Daoy (cell line): ENCODE measurements at regions not wholly inside any gene's neighbourhood (a gene's known extent, or its start where the extent isn't known, plus 50 kb on each side); places are given as distances from the start of the nearest gene placed in this dataset.

Experiments used
- DNase-seq: peaks from one replicate; pipeline ENCODE4 v3.0.0-alpha.2; 2015; ENCODE audit warnings: low read depth

DNA sequence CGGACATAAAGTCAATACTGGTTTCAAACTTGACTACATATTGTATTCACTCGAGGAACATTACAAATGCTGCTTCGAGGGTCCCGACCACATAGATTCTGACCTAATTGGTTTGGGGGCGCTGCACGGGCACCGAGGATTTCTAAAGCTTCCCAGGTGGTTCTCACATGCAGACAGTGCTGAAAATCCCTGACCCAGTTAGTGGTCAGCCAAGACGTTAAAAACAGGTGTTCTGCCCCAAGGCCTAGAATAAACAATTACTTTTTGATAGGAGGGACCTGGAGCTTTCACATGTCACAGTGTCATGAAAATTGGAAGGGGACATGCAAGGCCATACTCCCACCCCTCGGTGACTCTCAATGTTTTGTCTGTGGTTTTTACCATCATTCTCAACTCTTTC lies 368.9 kb downstream of the RNF144A start:
- DNase-seq, result no peak

DNA sequence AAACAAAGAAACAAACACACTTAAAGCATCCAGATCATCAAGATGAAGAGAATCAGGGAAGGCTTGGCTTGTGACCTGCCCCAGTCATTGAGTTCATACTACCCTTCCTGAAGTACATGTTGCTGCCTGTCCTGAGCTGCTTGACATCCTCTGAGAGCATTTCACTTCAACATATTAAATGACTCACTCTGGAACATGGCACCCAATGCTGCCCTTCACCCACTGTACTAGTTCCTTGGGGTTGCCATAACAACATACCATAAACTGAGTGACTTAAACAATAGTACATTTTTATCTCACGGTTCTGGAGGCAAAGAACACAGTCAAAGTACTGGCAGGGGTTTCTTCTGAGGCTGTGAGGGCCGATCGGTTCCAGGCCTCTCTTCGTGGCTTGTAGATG lies 371.3 kb downstream of the RNF144A start:
- no peak for DNase-seq

DNA sequence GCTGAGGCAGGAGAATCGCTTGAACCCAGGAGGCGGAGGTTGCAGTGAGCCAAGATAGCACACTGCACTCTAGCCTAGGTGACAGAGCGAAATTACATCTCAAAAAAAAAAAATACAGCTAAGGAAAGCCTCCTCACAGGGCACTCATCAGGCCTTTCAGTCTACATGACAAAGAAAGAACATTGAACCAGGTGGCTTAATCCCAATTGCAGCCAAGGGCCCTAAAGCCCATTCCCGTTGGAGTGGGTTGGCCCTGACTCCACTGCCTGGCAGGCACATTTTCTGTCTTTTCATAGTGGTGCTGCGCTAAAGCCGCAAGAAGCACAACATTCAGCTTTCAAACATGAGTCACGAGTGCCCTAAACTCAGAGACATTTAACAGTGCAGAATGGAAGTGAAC lies 372.5 kb downstream of the RNF144A start:
- DNase-seq, result no peak

DNA sequence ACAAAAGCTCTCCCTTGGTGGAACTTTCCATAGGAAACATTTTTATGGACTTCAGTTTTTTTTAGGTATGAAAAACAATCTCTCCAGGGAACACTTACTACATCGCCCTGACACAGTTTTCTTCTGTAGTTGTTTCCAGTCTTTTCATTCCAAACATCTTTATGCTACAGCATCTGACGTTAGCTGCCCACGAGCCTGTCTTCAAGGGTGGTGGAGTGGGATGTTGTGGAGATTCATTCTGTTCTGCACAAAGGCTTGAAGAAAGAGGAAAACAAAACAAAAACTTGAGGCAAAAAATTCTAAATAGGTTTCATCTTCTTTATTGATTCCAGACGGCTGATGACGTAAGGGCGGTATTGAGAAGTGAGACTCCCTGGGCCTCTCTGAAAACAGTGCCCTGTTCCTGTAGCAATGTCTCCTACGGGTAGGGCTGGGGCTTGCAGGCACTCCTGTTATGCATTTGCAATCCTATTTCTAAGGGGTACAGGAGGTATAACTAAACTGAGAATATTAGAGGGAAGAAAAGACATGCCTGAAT lies 375.0 kb downstream of the RNF144A start:
- DNase-seq, result no peak

DNA sequence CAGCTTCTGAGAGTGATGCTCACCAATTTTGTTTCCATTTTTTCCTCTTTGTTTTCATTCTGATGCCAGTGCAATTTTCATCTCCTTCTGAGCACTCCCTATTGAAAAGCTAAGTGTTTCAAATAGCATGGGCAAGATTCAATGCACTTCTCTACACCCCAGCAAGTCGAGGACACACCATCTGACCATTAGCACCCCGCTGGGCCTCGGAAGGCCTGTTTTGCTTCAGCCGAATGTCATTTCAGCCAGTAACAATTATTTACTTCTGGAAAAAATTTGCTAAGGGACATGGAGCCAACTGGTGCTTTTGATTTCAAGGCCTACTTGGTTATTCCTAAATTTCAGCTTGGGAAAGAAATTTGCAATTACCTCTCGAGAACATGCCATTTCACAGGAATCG lies 392.4 kb downstream of the RNF144A start:
- DNase-seq, result no peak

DNA sequence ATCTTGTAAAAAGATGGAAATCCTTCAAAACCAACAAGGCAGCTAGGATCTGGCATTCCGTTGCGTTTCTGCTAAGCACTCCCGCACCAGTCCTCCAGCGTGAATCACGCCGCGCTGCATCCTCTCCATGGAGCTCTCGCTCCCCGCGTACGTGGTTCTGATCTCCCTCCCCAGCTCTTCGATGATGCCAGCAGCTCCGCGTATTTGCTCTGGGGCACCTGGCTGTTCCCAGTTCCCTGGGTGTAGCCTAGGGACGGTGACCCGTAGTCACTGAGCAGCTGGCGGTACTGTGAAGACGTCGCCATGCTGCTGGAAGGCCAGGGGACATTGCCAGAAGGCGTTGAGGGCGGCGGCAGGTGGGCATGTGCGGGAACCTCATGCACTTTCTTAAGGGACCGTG lies 407.5 kb downstream of the RNF144A start:
- DNase-seq, result no peak

DNA sequence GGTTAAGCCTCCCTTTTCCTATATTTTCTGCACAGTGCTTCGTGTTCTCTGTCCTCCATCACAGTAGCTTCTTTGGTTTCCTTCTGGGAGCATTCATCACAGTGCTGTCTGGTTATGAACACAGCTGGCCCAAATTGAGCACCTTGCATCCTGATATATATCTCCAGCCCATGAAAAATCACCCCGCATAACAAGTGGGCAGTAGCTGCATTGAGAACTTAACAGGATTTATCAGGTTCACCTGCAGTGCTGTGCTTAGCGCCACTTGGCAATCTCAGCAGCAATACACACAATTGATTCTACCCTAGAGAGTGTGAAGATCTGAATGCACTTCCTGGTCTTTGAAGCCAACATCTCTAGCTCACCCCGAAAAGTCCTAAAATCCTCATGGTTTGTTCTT lies 408.0 kb downstream of the RNF144A start:
- DNase-seq, result no peak

DNA sequence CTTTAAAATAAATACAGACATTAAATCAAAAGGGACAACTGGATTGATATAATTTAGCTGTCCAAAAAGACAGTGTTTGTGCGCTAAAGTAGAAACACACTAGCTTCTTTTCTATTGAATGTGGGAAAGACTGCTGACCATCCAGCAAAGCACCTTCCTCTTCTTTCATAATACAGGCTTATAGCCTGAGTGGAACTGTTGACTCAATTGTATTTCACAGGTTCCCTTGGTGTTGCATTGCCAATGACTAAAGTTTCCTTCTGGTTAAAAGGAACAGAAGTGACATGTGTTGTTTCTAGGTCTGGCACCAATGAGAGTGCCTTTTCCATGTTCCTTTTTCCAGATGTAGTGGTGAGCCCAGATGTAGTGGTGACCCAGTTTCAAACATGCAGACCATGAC lies 412.3 kb downstream of the RNF144A start:
- DNase-seq, result no peak

DNA sequence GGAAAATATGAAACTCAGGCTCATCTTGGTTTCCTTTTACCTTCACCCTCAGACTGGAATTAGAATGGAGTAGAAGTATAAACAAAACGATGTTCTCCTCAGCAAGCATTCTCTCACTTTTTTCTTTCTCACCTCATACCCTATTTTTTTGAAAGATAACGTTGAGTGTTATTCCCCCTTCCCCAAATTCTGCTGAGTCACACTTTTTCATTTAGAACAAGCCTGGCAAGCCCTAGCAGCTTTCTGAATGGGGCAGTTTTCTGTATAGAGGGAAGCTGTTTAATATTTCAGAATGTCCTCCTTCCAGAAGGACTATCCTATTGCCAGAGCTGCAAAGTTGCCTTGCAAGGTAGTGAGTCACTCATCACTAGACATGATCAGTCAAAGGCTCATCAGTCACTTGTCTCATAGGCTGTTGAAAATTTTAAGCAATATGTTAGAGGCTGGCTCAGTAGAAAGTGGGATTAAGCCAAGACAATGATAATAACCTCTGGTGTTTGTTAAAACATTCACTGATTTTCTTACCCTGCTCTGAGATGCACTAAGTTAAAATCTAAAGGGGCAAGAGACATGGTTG lies 416.1 kb downstream of the RNF144A start:
- no peak for DNase-seq

DNA sequence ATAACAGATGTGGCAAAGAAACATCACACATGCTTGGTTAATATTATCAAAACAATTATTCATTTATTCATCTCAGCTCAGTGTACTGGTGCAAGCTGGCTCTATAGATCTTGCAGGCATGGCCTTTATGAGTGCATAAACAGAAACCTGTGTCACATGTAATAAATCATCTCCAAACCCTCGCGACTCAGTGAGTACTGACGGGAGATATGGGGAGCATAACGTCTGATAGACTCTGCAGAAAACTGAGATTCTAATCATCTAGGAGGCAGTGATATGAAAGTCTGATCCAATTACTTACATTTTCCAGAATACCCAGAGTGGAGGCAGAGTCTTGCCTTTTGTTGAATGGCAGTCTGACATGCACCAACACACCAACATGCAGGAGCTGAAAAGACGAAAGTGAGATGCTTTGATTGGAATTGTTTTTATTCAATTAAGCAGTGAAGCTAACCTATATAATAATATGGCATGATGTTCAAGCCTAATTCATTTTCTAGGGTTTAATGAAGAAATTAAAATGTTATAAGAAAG lies 416.8 kb downstream of the RNF144A start:
- DNase-seq, result no peak

DNA sequence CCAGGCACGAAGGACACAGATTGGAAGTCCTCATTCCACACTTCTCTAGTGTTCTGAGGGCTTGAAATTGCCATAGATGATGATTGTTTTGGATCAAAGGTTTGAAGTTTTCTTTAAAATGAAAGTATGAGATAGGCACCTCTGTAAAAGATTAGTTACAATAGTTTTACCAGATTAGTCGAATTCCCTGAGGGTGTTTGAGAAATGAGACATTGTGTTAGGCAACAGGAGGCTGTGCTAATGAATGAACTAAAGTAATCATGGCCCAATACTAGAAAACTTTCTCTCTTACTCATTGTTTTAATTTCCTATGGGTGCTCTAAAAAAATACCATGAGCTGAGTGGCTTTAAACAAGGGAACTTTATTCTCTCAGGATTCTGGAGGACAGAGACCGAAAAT lies 421.7 kb downstream of the RNF144A start:
- DNase-seq, result no peak

DNA sequence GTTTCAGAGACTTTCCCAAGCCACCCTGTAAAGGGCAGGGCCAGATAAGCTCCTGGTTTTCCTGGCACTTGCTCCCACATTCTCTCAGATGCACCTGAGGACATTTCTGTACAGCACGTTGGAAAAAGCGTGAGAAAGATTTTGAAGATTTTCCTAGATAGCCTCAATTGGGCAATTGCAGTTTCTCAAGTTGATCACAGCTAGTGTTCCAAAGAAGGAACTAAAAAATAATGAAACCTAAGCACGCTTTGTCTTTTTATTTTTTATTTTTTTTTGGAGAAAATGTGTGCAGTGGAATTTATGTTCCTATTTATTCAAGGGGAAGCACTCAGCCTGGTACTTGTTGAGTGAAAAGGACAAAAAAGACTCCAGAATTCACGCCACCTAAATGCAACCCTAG lies 429.1 kb downstream of the RNF144A start:
- no peak for DNase-seq

DNA sequence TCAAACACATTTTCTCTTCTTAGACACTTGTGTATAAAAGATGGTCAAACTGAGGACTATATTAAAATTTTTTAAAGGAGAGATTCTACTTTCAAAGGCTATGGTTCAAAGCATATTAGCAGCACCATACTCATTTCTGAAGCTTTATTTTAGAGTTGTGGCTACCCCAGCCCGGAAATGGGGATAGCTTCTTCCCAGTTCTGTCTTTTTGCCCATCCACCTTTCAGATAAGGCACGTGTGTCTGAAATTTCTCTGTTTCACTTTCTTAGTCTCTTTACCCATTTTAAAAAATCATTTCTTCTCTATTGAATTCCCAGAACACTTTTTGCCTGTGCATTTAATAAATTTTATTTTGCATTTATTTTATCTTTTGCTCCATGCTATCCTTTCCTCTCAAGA lies 431.5 kb downstream of the RNF144A start:
- no peak for DNase-seq

DNA sequence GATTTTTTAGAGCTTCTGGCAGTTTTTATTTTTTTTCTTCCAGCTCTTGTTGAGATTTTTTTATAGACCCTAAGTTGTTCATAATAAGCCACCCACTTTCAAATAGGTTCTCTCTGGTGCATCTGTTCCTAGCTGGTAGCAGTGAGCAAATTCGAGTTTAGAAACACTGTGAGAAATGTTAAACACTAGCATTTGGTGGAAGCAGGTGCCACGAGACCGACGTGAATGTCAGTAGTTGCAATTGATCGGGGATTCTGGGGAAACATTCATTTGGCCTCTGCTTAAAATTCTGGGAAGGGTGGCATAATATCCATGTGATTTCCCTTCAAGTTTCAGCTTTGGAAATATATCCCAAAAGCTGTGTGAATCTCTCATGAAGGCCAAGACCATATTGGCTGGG lies 435.0 kb downstream of the RNF144A start:
- DNase-seq, result no peak

DNA sequence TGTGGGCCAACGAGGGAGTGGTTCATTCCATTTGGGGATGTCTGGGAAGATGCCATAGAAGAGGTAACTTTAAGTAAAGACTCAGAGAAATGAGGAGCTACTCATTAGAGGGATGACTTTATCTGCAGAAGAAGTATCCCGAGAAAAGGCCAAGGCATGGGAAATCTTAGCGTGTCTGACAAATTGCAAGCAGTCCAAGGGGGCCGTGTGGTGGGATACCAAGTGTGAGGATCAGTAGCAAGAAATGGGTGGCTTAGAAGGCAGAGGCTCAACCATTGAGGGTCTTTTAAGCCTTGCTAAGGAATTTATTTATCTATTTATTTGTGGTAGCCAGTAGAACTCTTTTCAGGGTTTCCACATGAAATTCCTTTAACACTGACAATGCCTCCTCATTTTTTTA lies 436.4 kb downstream of the RNF144A start:
- DNase-seq, result no peak

DNA sequence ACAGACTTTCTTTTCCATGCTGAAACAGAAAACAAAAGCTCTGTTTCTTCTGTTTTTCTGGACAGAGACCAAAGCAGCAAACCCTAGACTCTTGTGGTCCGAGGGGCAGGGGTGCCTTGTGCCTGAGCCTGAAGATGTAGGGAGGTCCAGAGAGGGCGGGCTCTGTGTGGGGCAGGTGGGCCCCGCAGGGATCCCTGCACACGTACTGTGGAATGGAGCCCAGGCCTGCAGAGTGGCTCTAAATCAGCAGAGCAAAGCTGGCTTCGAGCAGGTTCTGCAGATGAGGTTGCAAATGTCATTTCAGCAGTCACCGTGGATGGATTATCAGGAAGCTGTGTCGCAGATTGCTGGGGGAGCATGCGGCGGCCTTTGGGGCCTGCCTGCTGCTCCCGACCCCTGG lies 438.6 kb downstream of the RNF144A start:
- DNase-seq, result no peak

DNA sequence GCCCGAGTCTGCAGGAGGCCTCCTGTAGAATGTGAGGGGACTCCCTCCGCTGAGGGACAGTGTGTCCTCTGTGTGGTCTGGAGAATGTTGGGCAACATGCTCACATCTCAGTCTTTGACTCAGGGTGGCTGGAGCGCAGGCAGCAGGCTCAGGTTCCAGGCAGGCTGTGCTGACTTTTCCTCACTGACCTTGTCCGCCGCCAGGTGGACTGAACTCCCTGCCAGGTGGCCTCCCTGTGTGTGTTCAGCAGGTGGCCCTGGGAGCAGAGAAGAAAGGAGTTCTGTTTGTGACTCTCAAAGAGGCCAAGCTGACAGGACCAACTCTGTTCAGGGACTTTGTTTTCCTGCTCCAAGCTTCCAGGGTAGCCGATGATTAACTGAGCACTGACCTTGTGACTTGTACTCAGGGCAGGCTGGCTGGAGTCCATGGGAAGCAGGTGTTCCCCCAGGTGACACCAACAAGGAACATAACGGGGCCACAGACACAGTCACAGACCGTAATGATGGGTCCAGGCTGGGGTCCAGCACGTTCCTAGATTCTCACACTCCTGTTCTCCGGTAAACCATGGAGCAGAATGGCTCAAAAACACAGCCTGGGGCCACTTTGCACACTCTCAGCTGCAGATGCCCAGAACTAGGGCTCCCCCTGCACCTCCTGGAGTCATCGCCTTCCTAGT lies 439.8 kb downstream of the RNF144A start:
- no peak for DNase-seq

DNA sequence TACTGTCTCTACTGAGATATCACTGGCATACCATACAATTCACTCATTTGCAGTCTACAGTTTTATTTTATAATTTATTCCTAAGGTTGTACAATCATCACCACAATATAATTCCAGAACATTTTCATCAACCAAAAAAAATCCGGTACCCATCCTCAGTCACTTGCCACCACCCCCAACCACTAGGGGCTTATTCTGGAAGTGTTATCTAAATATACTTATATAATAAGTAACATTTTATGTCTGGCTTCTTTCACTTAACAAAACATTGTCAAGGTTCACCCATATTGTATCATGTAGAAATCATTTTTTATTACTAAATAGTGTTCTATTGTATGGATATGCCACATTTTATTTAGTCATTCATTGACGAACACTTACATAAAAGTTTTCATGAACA lies 440.8 kb downstream of the RNF144A start:
- DNase-seq, result no peak

DNA sequence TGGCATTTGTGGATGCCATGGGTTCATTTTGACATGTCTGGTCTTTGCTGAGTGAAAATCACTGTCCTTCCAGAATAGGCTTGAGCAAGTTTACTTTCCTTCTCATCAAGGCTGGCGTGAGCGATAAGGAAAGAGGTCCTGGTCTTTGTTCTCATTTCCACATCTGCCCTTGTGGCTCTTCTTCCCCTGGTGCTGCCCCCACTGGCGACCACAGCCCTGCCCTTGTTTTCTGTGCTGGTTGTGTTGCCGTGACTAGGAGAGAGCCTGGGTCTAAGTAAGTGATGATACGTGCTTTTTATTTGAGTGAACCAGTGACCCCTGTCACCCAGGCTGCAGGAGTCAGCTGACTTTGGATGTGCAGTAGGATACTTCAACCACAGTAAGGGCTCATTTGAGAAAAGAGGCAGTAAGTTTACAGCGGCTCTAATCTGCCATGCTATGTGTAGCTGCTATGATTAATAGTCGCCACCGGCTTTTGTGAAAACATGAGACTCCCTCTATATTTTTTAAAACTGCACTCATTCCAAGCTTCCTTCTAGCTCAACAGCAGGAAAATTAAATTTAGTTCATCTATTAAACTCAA lies 441.7 kb downstream of the RNF144A start:
- no peak for DNase-seq

DNA sequence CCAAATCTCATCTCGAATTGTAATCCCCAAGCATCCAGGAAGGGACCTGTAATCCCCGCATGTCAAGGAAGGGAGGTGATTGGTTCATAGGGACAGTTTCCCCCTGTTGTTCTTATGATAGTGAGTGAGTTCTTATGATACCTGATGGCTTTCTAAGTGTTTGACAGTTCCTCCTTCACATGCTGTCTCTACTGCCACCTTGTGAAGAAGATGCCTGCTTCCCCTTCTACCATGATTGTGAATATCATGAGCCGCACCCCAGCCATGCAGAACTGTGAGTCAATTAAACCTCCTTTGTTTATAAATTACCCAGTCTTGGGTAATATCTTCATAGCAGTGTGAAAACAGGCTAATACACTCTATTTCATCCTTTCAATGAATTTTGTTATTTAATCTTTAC lies 446.7 kb downstream of the RNF144A start:
- no peak for DNase-seq

DNA sequence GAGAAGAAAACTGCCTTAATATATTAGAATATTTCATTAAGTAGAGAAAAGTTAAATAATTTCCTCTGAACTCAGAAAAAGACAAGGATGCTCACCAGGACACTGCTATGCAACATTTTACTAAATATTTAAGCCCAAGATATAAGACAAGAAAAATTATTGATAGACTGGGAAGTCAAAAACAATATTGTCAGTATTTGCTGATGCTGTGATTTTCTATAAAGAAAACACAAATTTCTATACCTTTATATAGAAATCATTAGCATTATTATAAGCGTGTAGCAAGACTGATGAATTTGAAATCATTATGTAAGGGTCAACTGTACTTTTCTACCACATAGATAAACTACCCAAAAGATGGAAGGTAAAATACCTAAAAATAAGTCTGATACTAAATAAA lies 451.0 kb downstream of the RNF144A start:
- DNase-seq, result no peak

DNA sequence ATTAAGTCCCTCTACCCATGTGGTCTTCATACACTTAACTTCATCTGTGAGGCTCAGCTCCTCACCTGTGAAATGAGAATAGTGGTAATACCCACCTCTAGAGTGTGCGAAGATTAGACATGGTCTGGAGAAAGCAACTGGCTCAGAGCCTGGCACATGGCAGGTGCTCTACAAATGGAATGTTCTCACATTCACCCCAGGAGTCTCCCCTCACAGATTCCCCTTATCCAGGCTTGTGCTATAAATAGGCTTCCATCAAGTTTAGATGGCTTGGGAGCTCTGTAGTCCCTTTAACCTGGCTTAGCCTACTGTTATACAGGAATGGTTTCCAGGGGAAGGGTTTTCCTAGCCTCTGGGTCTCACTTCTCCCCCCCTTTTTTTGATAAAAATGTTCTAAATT lies 455.9 kb downstream of the RNF144A start:
- DNase-seq, result no peak

DNA sequence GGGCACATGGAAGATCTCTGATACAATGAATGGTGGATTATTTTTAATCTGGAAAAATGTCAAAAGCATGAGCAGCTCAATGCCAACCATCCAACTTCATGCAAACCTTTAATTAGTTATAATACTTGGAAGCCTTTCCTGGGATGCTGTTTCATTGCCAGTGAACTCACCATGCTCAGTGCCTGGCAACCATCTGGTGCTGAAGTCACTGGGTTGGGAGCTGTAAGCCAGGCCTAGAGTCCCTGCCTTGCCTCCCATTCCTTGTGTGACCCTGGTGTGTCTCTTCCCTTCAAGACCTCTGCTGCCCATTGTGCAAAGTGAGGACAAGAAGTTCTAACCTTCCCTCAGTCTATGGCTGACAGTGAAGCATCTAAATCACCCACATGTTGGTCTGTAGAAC lies 458.7 kb downstream of the RNF144A start:
- DNase-seq, result no peak
